Progenitor cell of endocrine pancreas (in vitro differentiated cells): ENCODE measurements at regions not wholly inside any gene's neighbourhood (a gene's known extent, or its start where the extent isn't known, plus 50 kb on each side); places are given as distances from the start of the nearest gene placed in this dataset.

Experiments
- DNase-seq: peaks from one replicate; pipeline ENCODE4 v3.0.0; 2021; ENCODE audit warnings: low spot score; ENCODE audit not compliant: unreplicated experiment
- H3K27ac Mint-ChIP-seq: 2 replicates; pipeline ENCODE4 v1.8.0; 2021; ENCODE audit warnings: mild to moderate bottlenecking, moderate library complexity, mixed read lengths
- H3K27me3 Mint-ChIP-seq: 2 replicates; pipeline ENCODE4 v1.8.0; 2021; ENCODE audit warnings: mixed read lengths
- H3K36me3 Mint-ChIP-seq: 2 replicates; pipeline ENCODE4 v1.8.0; 2022; ENCODE audit warnings: mixed read lengths; ENCODE audit not compliant: insufficient read depth
- H3K4me1 Mint-ChIP-seq: 2 replicates; pipeline ENCODE4 v1.8.0; 2021; ENCODE audit warnings: low read depth, mixed read lengths
- H3K4me3 Mint-ChIP-seq: 2 replicates; pipeline ENCODE4 v1.8.0; 2021; ENCODE audit warnings: low read depth, mild to moderate bottlenecking, moderate library complexity, mixed read lengths
- H3K9me3 Mint-ChIP-seq: 2 replicates; pipeline ENCODE4 v1.8.0; 2021; ENCODE audit warnings: low read depth, mixed read lengths
- CTCF ChIP-seq: fragments of 200-600 bp; sonication (generic); IDR thresholded peaks from one replicate; pipeline ENCODE4 v1.5.0; 2021; ENCODE audit warnings: antibody characterized with exemption, mild to moderate bottlenecking; ENCODE audit not compliant: unreplicated experiment

GRCh38 chr18:21928925-21929324 is 188.3 kb downstream of the MIB1 start:
- Mint-ChIP-seq H3K9me3 (no peaks in the 10 kb centered on the region), H3K36me3 (no peaks in the 10 kb centered on the region), H3K4me3 (no peak overlapping the region), H3K27ac (no peak overlapping the region), H3K4me1 (peaks cover 17% of the 10 kb centered on the region), H3K27me3 (no peaks in the 10 kb centered on the region)
- no peak for DNase-seq
- no peak for TF ChIP-seq CTCF

GRCh38 chr18:21930177-21930576 is 189.6 kb downstream of the MIB1 start:
- no peak for TF ChIP-seq CTCF
- H3K27ac Mint-ChIP-seq: no peak overlapping the region
- no peaks in the 10 kb centered on the region for H3K9me3 Mint-ChIP-seq
- H3K27me3 Mint-ChIP-seq: no peaks in the 10 kb centered on the region
- peaks cover 27% of the 10 kb centered on the region for H3K4me1 Mint-ChIP-seq
- H3K4me3 Mint-ChIP-seq: no peak overlapping the region
- DNase-seq: no peak
- no peaks in the 10 kb centered on the region for H3K36me3 Mint-ChIP-seq

- peaks cover 22% of the 10 kb centered on the region for H3K4me1 Mint-ChIP-seq
- no peak for TF ChIP-seq CTCF
- no peaks in the 10 kb centered on the region for H3K27me3 Mint-ChIP-seq
- H3K4me3 Mint-ChIP-seq: no peak overlapping the region
- peak overlapping the region; percentile 86 for H3K27ac Mint-ChIP-seq
- H3K36me3 Mint-ChIP-seq: no peaks in the 10 kb centered on the region
- H3K9me3 Mint-ChIP-seq: no peaks in the 10 kb centered on the region
- DNase-seq: no peak
These were observed 193.6 kb downstream of the MIB1 start for GRCh38 chr18:21933931-21934765.

- Mint-ChIP-seq H3K27ac (no peak overlapping the region), H3K36me3 (no peaks in the 10 kb centered on the region), H3K4me1 (peaks cover 22% of the 10 kb centered on the region), H3K4me3 (no peak overlapping the region), H3K27me3 (no peaks in the 10 kb centered on the region), H3K9me3 (no peaks in the 10 kb centered on the region)
- DNase-seq: no peak
- no peak for TF ChIP-seq CTCF
These were observed 194.1 kb downstream of the MIB1 start for GRCh38 chr18:21934766-21935015.

- H3K36me3 Mint-ChIP-seq: no peaks in the 10 kb centered on the region
- no peak for TF ChIP-seq CTCF
- H3K27me3 Mint-ChIP-seq: peaks cover 12% of the 10 kb centered on the region
- no peak overlapping the region for H3K27ac Mint-ChIP-seq
- H3K4me1 Mint-ChIP-seq: no peaks in the 10 kb centered on the region
- no peak for DNase-seq
- H3K9me3 Mint-ChIP-seq: no peaks in the 10 kb centered on the region
- H3K4me3 Mint-ChIP-seq: no peak overlapping the region
These were observed 202.9 kb downstream of the MIB1 start for GRCh38 chr18:21943456-21943855.
